Neural progenitor cell (in vitro differentiated cells): ENCODE measurements at regions not wholly inside any gene's neighbourhood (a gene's known extent, or its start where the extent isn't known, plus 50 kb on each side); places are given as distances from the start of the nearest gene placed in this dataset.

Source experiments
- DNase-seq: peaks from one replicate; pipeline ENCODE4 v3.0.0-alpha.2; 2016; ENCODE audit warnings: low spot score
- H2AFZ ChIP-seq: fragments of 200-600 bp; sonication (generic); replicated peaks from 2 replicates; pipeline ENCODE4 v1.6.1; 2016; ENCODE audit warnings: antibody characterized with exemption
- H3F3A ChIP-seq: fragments of 200-600 bp; sonication (generic); 2 replicates; pipeline ENCODE4 v1.6.1; 2016; ENCODE audit warnings: antibody characterized with exemption, low read depth
- H3K27ac ChIP-seq: fragments of 200-600 bp; sonication (generic); 2 replicates; pipeline ENCODE4 v1.5.1; 2016; ENCODE audit warnings: mild to moderate bottlenecking
- H3K27me3 ChIP-seq: fragments of 200-600 bp; sonication (generic); 2 replicates; pipeline ENCODE4 v1.6.1; 2016; ENCODE audit warnings: mild to moderate bottlenecking, moderate library complexity
- H3K36me3 ChIP-seq: fragments of 200-600 bp; sonication (generic); 2 replicates; pipeline ENCODE4 v1.5.1; 2016
- H3K4me1 ChIP-seq: fragments of 200-600 bp; sonication (generic); 2 replicates; pipeline ENCODE4 v1.6.1; 2016; ENCODE audit warnings: mixed run types
- H3K4me2 ChIP-seq: fragments of 200-600 bp; sonication (generic); 2 replicates; pipeline ENCODE4 v1.6.1; 2016
- H3K4me3 ChIP-seq: fragments of 200-600 bp; sonication (generic); 2 replicates; pipeline ENCODE4 v1.5.1; 2016
- H3K79me2 ChIP-seq: fragments of 200-600 bp; sonication (generic); 2 replicates; pipeline ENCODE4 v1.6.1; 2016; ENCODE audit warnings: low read depth
- H3K9ac ChIP-seq: fragments of 200-600 bp; sonication (generic); 2 replicates; pipeline ENCODE4 v1.6.1; 2016
- H3K9me3 ChIP-seq: fragments of 200-600 bp; sonication (generic); 2 replicates; pipeline ENCODE4 v1.5.1; 2016; ENCODE audit warnings: low read depth
- H4K20me1 ChIP-seq: fragments of 200-600 bp; sonication (generic); 2 replicates; pipeline ENCODE4 v1.6.1; 2016; ENCODE audit warnings: low read depth
- H3K27ac Mint-ChIP-seq: 3 replicates; pipeline ENCODE4 v1.8.0; 2021; ENCODE audit warnings: mixed read lengths
- H3K27me3 Mint-ChIP-seq: 2 replicates; pipeline ENCODE4 v1.8.0; 2022; ENCODE audit warnings: low read depth, mild to moderate bottlenecking, inconsistent platforms, moderate library complexity, mixed read lengths; ENCODE audit not compliant: insufficient read depth
- H3K36me3 Mint-ChIP-seq: 3 replicates; pipeline ENCODE4 v1.8.0; 2021; ENCODE audit warnings: mixed read lengths
- H3K4me1 Mint-ChIP-seq: 3 replicates; pipeline ENCODE4 v1.8.0; 2021; ENCODE audit warnings: mixed read lengths
- H3K4me3 Mint-ChIP-seq: 3 replicates; pipeline ENCODE4 v1.8.0; 2021; ENCODE audit warnings: mild to moderate bottlenecking, moderate library complexity, mixed read lengths
- H3K9me3 Mint-ChIP-seq: 3 replicates; pipeline ENCODE4 v1.8.0; 2020; ENCODE audit warnings: mixed read lengths
- EZH2 ChIP-seq: fragments of 200-600 bp; sonication (generic); IDR thresholded peaks from 2 replicates; pipeline ENCODE4 v1.6.1; 2017; ENCODE audit warnings: antibody characterized with exemption, mild to moderate bottlenecking, moderate library complexity
- EZH2phosphoT487 ChIP-seq: fragments of 200-600 bp; sonication (generic); IDR thresholded peaks from 2 replicates; pipeline ENCODE4 v1.6.1; 2017; ENCODE audit warnings: antibody characterized with exemption
- TF ChIP-seq, protein P1 (sequence below): fragments of 200-600 bp; sonication (generic); IDR thresholded peaks from 2 replicates; pipeline ENCODE4 v1.5.1; 2017; ENCODE audit warnings: antibody characterized with exemption, mild to moderate bottlenecking

DNA sequence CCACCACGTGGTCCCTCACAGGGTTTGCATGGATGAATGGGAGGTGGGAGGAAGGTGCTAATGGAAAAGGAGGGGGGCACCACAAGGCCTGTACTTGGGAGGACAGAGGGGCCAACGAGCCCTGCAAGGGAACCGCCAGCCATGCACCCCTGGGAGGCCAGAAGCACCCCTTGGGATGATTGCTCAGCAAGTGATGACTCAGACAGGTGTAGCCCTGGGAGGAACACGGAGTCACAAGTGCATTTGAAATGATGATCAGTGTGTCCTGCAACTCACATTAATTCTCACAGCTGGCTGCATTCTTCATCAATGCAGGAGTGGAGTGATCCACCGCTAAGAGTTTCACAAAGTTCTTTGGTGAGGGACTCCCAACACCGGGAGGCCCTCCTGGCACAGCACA, 82.8 kb upstream of the ZNF254 start:
- H3K9me3 ChIP-seq, result peaks cover 7% of the 10 kb centered on the region
- no peaks in the 10 kb centered on the region for H3K27me3 ChIP-seq
- Mint-ChIP-seq H3K4me3 (no peak overlapping the region), H3K27me3 (peaks cover 3% of the 10 kb centered on the region), H3K27ac (no peak overlapping the region), H3K4me1 (no peaks in the 10 kb centered on the region), H3K9me3 (peaks cover 48% of the 10 kb centered on the region), H3K36me3 (no peaks in the 10 kb centered on the region)
- no peaks in the 10 kb centered on the region for H3K4me1 ChIP-seq
- no peak overlapping the region for H3K4me3 ChIP-seq
- H3K79me2 ChIP-seq, result no peaks in the 10 kb centered on the region
- no peak overlapping the region for H3K27ac ChIP-seq
- H2AFZ ChIP-seq, result no peak overlapping the region
- no peaks in the 10 kb centered on the region for H4K20me1 ChIP-seq
- H3K9ac ChIP-seq, result no peak overlapping the region
- no peak overlapping the region for H3K4me2 ChIP-seq
- H3F3A ChIP-seq, result no peaks in the 10 kb centered on the region
- no peak for DNase-seq
- TF ChIP-seq, protein P1, sequence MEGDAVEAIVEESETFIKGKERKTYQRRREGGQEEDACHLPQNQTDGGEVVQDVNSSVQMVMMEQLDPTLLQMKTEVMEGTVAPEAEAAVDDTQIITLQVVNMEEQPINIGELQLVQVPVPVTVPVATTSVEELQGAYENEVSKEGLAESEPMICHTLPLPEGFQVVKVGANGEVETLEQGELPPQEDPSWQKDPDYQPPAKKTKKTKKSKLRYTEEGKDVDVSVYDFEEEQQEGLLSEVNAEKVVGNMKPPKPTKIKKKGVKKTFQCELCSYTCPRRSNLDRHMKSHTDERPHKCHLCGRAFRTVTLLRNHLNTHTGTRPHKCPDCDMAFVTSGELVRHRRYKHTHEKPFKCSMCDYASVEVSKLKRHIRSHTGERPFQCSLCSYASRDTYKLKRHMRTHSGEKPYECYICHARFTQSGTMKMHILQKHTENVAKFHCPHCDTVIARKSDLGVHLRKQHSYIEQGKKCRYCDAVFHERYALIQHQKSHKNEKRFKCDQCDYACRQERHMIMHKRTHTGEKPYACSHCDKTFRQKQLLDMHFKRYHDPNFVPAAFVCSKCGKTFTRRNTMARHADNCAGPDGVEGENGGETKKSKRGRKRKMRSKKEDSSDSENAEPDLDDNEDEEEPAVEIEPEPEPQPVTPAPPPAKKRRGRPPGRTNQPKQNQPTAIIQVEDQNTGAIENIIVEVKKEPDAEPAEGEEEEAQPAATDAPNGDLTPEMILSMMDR, result no peak
- no peak for TF ChIP-seq EZH2phosphoT487
- TF ChIP-seq EZH2, result no peak
- no peaks in the 10 kb centered on the region for H3K36me3 ChIP-seq

DNA sequence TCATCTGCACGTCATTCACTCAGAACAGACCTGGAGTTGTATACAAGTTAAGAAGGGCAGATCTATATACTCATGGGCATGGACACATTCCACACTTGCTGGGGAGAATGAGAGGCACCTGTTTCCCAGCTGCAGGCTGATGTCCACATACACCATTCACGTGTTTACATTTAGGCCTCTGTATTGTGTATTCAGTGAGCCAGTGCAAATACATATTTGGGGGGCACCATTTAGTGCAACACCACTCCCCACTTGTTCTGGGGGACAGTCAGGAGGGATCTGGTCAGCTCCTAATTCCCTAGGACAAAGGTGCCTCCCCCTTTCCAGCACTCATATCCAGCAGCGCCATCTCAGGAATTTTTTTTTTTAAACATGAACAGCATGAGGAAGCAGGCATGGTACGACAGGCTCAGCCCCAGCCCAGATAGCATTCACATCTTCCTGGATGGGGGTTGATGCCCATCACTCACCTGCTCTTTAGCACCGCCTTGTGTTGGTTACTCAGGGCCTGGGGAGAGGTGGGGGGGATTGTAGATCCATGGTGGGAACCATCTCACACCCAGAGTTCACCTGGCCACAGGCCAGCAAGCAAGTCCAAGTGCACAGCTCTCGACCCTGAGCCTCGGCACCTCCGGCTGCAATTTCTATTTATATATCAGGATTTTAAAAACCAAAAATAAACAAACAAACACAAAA, 56.9 kb upstream of the ZNF254 start:
- Mint-ChIP-seq H3K9me3 (peaks cover 17% of the 10 kb centered on the region), H3K36me3 (peaks cover 8% of the 10 kb centered on the region), H3K4me1 (peaks cover 7% of the 10 kb centered on the region), H3K27me3 (peaks cover 4% of the 10 kb centered on the region), H3K27ac (no peak overlapping the region), H3K4me3 (no peak overlapping the region)
- Histone ChIP-seq H3K9ac (no peak overlapping the region), H3K36me3 (no peaks in the 10 kb centered on the region), H3K9me3 (no peaks in the 10 kb centered on the region), H3K4me2 (no peak overlapping the region), H3K79me2 (peaks cover 16% of the 10 kb centered on the region), H3K4me3 (no peak overlapping the region), H2AFZ (no peak overlapping the region), H3K27ac (no peak overlapping the region), H3F3A (peaks cover 11% of the 10 kb centered on the region), H4K20me1 (peaks cover 7% of the 10 kb centered on the region), H3K27me3 (no peaks in the 10 kb centered on the region), H3K4me1 (peaks cover 5% of the 10 kb centered on the region)
- DNase-seq, result no peak
- TF ChIP-seq EZH2phosphoT487 (no peak), EZH2 (no peak)
- TF ChIP-seq, protein P1, result no peak

DNA sequence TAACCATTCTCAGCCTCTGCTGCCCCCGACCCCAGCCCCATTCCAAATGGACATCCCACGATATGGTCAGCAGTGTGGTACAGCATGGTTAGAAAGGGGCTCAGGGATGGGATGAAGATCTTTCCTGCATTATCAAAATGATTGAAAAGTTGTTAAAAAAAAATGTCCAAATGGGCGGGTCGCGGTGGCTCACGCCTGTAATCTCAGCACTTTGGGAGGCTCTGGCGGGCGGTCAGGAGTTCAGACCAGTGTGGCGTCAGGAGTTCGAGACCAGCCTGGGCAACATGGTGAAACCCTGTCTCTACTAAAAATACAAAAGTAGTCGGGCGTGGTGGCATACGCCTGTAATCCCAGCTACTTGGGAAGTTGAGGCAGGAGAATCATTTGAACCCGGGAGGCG, 54.3 kb upstream of the ZNF254 start:
- Histone ChIP-seq H3K9me3 (no peaks in the 10 kb centered on the region), H3F3A (peaks cover 11% of the 10 kb centered on the region), H3K27ac (no peak overlapping the region), H3K4me3 (peak overlapping the region; percentile 92), H3K79me2 (peaks cover 41% of the 10 kb centered on the region), H3K27me3 (no peaks in the 10 kb centered on the region), H3K36me3 (no peaks in the 10 kb centered on the region), H3K4me2 (peak overlapping the region; percentile 91), H3K4me1 (peaks cover 18% of the 10 kb centered on the region), H2AFZ (peak overlapping the region; percentile 83), H4K20me1 (peaks cover 31% of the 10 kb centered on the region), H3K9ac (no peak overlapping the region)
- TF ChIP-seq EZH2phosphoT487, result no peak
- no peak for TF ChIP-seq EZH2
- TF ChIP-seq, protein P1, result no peak
- Mint-ChIP-seq H3K36me3 (peaks cover 30% of the 10 kb centered on the region), H3K27ac (peak overlapping the region; percentile 91), H3K4me3 (peak overlapping the region; percentile 99), H3K27me3 (peaks cover 11% of the 10 kb centered on the region), H3K9me3 (peaks cover 36% of the 10 kb centered on the region), H3K4me1 (peaks cover 7% of the 10 kb centered on the region)
- no peak for DNase-seq
